Trophoblast cell (in vitro differentiated cells and primary cell): ENCODE measurements at regions not wholly inside any gene's neighbourhood (a gene's known extent, or its start where the extent isn't known, plus 50 kb on each side); places are given as distances from the start of the nearest gene placed in this dataset.

Source experiments
- DNase-seq, 2 donors: peaks; one replicate each; pipeline ENCODE4 v3.0.0-alpha.2; 2016
- H2AFZ ChIP-seq: 2 replicates; pipeline ENCODE4 v1.6.1; 2013; ENCODE audit warnings: low read length, moderate library complexity, mild to moderate bottlenecking; ENCODE audit not compliant: insufficient read depth, poor library complexity
- H2AK5ac ChIP-seq: 2 replicates; pipeline ENCODE4 v1.6.1; 2013; ENCODE audit warnings: mild to moderate bottlenecking, low read length
- H2BK120ac ChIP-seq: 2 replicates; pipeline ENCODE4 v1.6.1; 2013; ENCODE audit warnings: low read length, mild to moderate bottlenecking, moderate library complexity; ENCODE audit not compliant: insufficient read depth, poor library complexity
- H2BK12ac ChIP-seq: 2 replicates; pipeline ENCODE4 v1.6.1; 2013; ENCODE audit warnings: mild to moderate bottlenecking, low read length, moderate library complexity
- H2BK5ac ChIP-seq: 2 replicates; pipeline ENCODE4 v1.6.1; 2013; ENCODE audit warnings: low read length, low read depth, moderate library complexity, mild to moderate bottlenecking; ENCODE audit not compliant: poor library complexity
- H3K14ac ChIP-seq: 2 replicates; pipeline ENCODE4 v1.6.1; 2013; ENCODE audit warnings: mild to moderate bottlenecking, low read length
- H3K18ac ChIP-seq: 2 replicates; pipeline ENCODE4 v1.6.1; 2013; ENCODE audit warnings: mild to moderate bottlenecking, low read length
- H3K23ac ChIP-seq: 2 replicates; pipeline ENCODE4 v1.6.1; 2013; ENCODE audit warnings: low read length
- H3K27ac ChIP-seq: 2 replicates; pipeline ENCODE4 v1.5.1; 2013; ENCODE audit warnings: low read depth, mild to moderate bottlenecking, inconsistent platforms, low read length, moderate library complexity
- H3K27me3 ChIP-seq: 2 replicates; pipeline ENCODE4 v1.6.1; 2013; ENCODE audit warnings: inconsistent platforms, mild to moderate bottlenecking, low read length, moderate library complexity; ENCODE audit not compliant: insufficient read depth
- H3K36me3 ChIP-seq, 2 experiments: 1 replicate in 1 of 2; 2 replicates in 1 of 2; pipeline ENCODE4 v1.6.1; 2013; ENCODE audit warnings: low read length in 2 of 2, mild to moderate bottlenecking in 2 of 2, moderate library complexity in 1 of 2; ENCODE audit not compliant: insufficient read depth in 2 of 2, control insufficient read depth in 1 of 2
- H3K4ac ChIP-seq: 2 replicates; pipeline ENCODE4 v1.6.1; 2013; ENCODE audit warnings: low read depth, mild to moderate bottlenecking, low read length, moderate library complexity
- H3K4me1 ChIP-seq, 2 experiments: 1 replicate in 1 of 2; 2 replicates in 1 of 2; pipeline ENCODE4 v1.6.1; 2013; ENCODE audit warnings: low read length in 2 of 2, mild to moderate bottlenecking in 2 of 2, moderate library complexity in 1 of 2; ENCODE audit not compliant: insufficient read depth in 2 of 2, control insufficient read depth in 1 of 2
- H3K4me2 ChIP-seq: 2 replicates; pipeline ENCODE4 v1.6.1; 2013; ENCODE audit warnings: inconsistent platforms, mild to moderate bottlenecking, low read length, moderate library complexity
- H3K4me3 ChIP-seq: 2 replicates; pipeline ENCODE4 v1.5.1; 2013; ENCODE audit warnings: mild to moderate bottlenecking, low read depth, low read length, inconsistent platforms
- H3K79me1 ChIP-seq: one replicate; pipeline ENCODE4 v1.6.1; 2013; ENCODE audit warnings: low read length
- H3K79me2 ChIP-seq: 2 replicates; pipeline ENCODE4 v1.6.1; 2013; ENCODE audit warnings: low read length, mild to moderate bottlenecking; ENCODE audit not compliant: control insufficient read depth, insufficient read depth, poor library complexity
- H3K9ac ChIP-seq: 2 replicates; pipeline ENCODE4 v1.6.1; 2013; ENCODE audit warnings: mild to moderate bottlenecking, low read length
- H3K9me3 ChIP-seq: 2 replicates; pipeline ENCODE4 v1.6.1; 2013; ENCODE audit warnings: low read depth, mild to moderate bottlenecking, control low read depth, inconsistent platforms, low read length; ENCODE audit not compliant: insufficient read depth
- H4K12ac ChIP-seq: 2 replicates; pipeline ENCODE4 v1.6.1; 2013; ENCODE audit warnings: low read depth, mild to moderate bottlenecking, low read length, moderate library complexity
- H4K8ac ChIP-seq: 2 replicates; pipeline ENCODE4 v1.6.1; 2013; ENCODE audit warnings: low read depth, mild to moderate bottlenecking, low read length, moderate library complexity
- H4K91ac ChIP-seq: one replicate; pipeline ENCODE4 v1.6.1; 2013; ENCODE audit warnings: low read depth, mild to moderate bottlenecking, low read length, moderate library complexity
- WGBS: extraction: QIAGEN DNeasy Blood & Tissue Kit; methylation state at CpG from one replicate; pipeline ENCODE4 v1.1.7; 2013; ENCODE audit warnings: missing lambda C conversion rate; ENCODE audit not compliant: insufficient read length, insufficient coverage; ENCODE audit errors: extremely low coverage; 5-methylcytosine and 5-hydroxymethylcytosine counted together

DNA sequence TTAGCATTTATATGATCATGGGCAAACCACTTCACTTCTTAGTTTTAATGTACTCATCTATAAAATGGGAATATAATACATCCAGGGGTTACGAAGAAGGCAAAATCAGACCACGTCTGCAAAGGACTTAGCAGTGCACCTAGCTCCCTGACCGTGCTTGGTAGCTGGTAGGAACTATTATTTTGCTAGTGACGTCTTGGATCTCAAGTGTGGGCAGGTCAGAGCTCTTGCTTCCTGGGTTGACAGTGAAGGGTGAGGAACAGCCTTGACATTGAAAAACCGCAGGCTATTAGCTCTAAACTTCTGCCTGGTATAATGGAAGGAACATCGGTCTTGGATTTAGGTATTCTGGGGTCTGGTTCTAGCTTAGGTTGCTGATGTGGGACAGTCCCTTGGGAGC, 89.3 kb upstream of the MED13L start:
- H3K14ac ChIP-seq, result no peak overlapping the region
- H3K4me3 ChIP-seq, result no peak overlapping the region
- H3K36me3 ChIP-seq, result no peaks in the 10 kb centered on the region
- no peaks in the 10 kb centered on the region for H3K9me3 ChIP-seq
- WGBS, result no CpG with 5 or more reads among the region's 6 CpGs
- H3K4me1 ChIP-seq, result peaks cover 6 to 9% of the 10 kb centered on the region in 2 experiments
- peak overlapping the region; percentile 4 for H2BK12ac ChIP-seq
- H3K27ac ChIP-seq, result no peak overlapping the region
- no peak overlapping the region for H2AFZ ChIP-seq
- H4K8ac ChIP-seq, result no peak overlapping the region
- no peak overlapping the region for H3K4me2 ChIP-seq
- peak in 1 of 2 donors; percentile 17 for DNase-seq
- H3K79me1 ChIP-seq, result peaks cover 14% of the 10 kb centered on the region
- no peak overlapping the region for H2BK5ac ChIP-seq
- no peaks in the 10 kb centered on the region for H3K27me3 ChIP-seq
- H3K9ac ChIP-seq, result no peak overlapping the region
- H4K12ac ChIP-seq, result no peak overlapping the region
- H3K23ac ChIP-seq, result no peak overlapping the region
- no peak overlapping the region for H3K4ac ChIP-seq
- no peak overlapping the region for H4K91ac ChIP-seq
- H3K79me2 ChIP-seq, result no peaks in the 10 kb centered on the region
- H2AK5ac ChIP-seq, result no peak overlapping the region
- H3K18ac ChIP-seq, result no peak overlapping the region
- no peak overlapping the region for H2BK120ac ChIP-seq

DNA sequence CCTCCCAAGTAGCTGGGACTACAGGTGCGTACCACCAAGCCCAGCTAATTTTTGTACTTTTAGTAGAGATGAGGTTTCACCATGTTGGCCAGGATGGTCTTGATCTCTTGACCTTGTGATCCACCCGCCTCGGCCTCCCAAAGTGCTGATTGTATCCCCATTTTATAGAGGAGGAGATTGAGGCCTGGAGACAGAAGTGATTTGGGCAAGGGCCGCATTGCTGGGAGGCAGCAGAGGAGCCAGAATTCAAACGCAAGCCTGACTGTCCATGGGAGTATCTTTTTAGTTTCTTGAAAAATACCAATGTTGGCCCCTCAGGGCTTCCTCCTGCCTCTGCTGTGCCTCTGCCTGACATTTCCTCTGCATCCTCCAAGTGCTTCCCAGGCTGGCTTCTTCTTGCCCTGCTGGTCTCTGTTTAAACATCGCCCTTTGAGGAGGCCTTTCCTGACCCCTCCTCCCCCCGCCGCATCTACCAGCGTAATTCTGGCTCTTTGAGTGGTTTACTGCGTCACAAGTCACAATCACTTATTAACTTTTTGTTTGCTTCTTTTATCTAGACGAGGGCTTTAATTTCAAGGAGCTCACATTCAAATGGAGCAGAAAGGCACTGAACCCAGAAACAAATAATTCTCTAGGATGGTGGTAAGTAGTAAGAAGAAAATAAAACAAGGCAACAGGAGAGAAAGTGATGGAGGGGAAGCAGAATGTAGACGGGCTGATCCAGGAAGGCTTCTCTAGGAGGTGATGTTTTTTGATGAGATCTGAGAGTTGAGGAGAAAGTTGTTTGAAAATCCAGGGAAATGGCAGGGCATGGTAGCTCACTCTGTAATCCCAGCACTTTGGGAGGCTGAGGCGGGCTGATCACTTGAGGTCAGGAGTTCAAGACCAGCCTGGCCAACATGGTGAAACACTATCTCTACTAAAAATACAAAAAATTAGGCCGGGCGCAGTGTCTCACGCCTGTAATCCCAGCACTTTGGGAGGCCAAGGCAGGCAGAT, 91.0 kb upstream of the MED13L start:
- H3K9ac ChIP-seq, result no peak overlapping the region
- H3K23ac ChIP-seq, result no peak overlapping the region
- H3K9me3 ChIP-seq, result no peaks in the 10 kb centered on the region
- peaks cover 14% of the 10 kb centered on the region for H3K79me1 ChIP-seq
- peak overlapping the region; percentile 9 for H3K27ac ChIP-seq
- H2AK5ac ChIP-seq, result no peak overlapping the region
- no peak overlapping the region for H3K4me2 ChIP-seq
- WGBS, result no CpG with 5 or more reads among the region's 16 CpGs
- no peak overlapping the region for H4K12ac ChIP-seq
- H3K27me3 ChIP-seq, result no peaks in the 10 kb centered on the region
- no peak overlapping the region for H4K8ac ChIP-seq
- peak overlapping the region; percentile 47 for H2BK12ac ChIP-seq
- H2BK5ac ChIP-seq, result peak overlapping the region; percentile 73
- no peaks in the 10 kb centered on the region for H3K79me2 ChIP-seq
- H2BK120ac ChIP-seq, result no peak overlapping the region
- H3K36me3 ChIP-seq, result no peaks in the 10 kb centered on the region
- no peak overlapping the region for H3K14ac ChIP-seq
- H3K18ac ChIP-seq, result no peak overlapping the region
- no peak overlapping the region for H3K4ac ChIP-seq
- no peak overlapping the region for H2AFZ ChIP-seq
- DNase-seq, result peak; percentile 92 to 93
- H3K4me3 ChIP-seq, result no peak overlapping the region
- H4K91ac ChIP-seq, result peak overlapping the region; percentile 26
- peaks cover 6 to 9% of the 10 kb centered on the region in 2 experiments for H3K4me1 ChIP-seq

DNA sequence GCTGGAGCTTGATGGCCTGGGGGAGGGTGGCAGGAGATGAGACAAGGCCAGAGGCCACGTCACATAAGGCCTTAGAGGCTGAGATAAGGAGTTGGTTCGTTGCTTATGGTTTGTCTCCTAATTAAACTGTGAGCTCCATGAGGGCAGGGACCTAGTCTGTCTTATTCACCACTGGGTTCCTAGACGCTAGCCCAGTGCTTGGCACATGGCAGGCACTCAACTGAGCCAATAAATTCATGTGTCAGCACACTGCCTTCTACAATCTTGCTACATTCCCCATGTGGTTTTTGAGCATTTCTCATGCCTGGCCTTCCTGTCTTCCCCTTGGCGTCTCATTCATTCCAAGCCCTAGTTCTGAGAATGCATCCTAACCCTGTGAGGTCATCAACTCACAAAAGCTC, 92.5 kb upstream of the MED13L start:
- Histone ChIP-seq H3K18ac (peak overlapping the region; percentile 35), H3K27me3 (no peaks in the 10 kb centered on the region), H2BK120ac (peak overlapping the region; percentile 60), H2BK5ac (peak overlapping the region; percentile 23), H3K4ac (no peak overlapping the region), H3K4me2 (no peak overlapping the region), H2AK5ac (peak overlapping the region; percentile 9), H3K4me3 (no peak overlapping the region), H3K23ac (no peak overlapping the region), H3K4me1 (peaks cover 10 to 15% of the 10 kb centered on the region in 2 experiments), H3K9ac (no peak overlapping the region), H3K79me2 (no peaks in the 10 kb centered on the region), H2BK12ac (peak overlapping the region; percentile 15), H4K91ac (peak overlapping the region; percentile 10), H4K8ac (no peak overlapping the region), H3K9me3 (peaks cover 2% of the 10 kb centered on the region), H2AFZ (no peak overlapping the region), H3K36me3 (no peaks in the 10 kb centered on the region), H3K27ac (peak overlapping the region; percentile 57), H3K14ac (peak overlapping the region; percentile 8), H3K79me1 (peaks cover 18% of the 10 kb centered on the region), H4K12ac (no peak overlapping the region)
- DNase-seq, result peak; percentile 86 to 96
- no CpG with 5 or more reads among the region's 4 CpGs for WGBS

GRCh38 chr12:116370886-116371580, 93.5 kb upstream of the MED13L start:
- no peaks in the 10 kb centered on the region for H3K79me2 ChIP-seq
- no peak overlapping the region for H2AFZ ChIP-seq
- H4K8ac ChIP-seq, result no peak overlapping the region
- peaks cover 7% of the 10 kb centered on the region for H3K9me3 ChIP-seq
- H3K14ac ChIP-seq, result peak overlapping the region; percentile 38
- peak; percentile 87 to 88 for DNase-seq
- no peak overlapping the region for H3K23ac ChIP-seq
- H3K18ac ChIP-seq, result no peak overlapping the region
- H3K27me3 ChIP-seq, result no peaks in the 10 kb centered on the region
- WGBS, result no CpG with 5 or more reads among the region's 21 CpGs
- H3K27ac ChIP-seq, result peak overlapping the region; percentile 92
- H3K4ac ChIP-seq, result no peak overlapping the region
- H2BK120ac ChIP-seq, result peak overlapping the region; percentile 70
- H4K91ac ChIP-seq, result peak overlapping the region; percentile 64
- H4K12ac ChIP-seq, result no peak overlapping the region
- no peak overlapping the region for H3K9ac ChIP-seq
- peaks cover 18% of the 10 kb centered on the region for H3K79me1 ChIP-seq
- H3K4me2 ChIP-seq, result peak overlapping the region; percentile 18
- H2BK12ac ChIP-seq, result peak overlapping the region; percentile 21
- no peak overlapping the region for H3K4me3 ChIP-seq
- H3K36me3 ChIP-seq, result no peaks in the 10 kb centered on the region
- peak overlapping the region; percentile 74 for H2BK5ac ChIP-seq
- H3K4me1 ChIP-seq, result peaks cover 10 to 18% of the 10 kb centered on the region in 2 experiments
- H2AK5ac ChIP-seq, result no peak overlapping the region
